ENCODE measurements at regions not wholly inside any gene's neighbourhood (a gene's known extent, or its start where the extent isn't known, plus 50 kb on each side); places are given as distances from the start of the nearest gene placed in this dataset.

DNA sequence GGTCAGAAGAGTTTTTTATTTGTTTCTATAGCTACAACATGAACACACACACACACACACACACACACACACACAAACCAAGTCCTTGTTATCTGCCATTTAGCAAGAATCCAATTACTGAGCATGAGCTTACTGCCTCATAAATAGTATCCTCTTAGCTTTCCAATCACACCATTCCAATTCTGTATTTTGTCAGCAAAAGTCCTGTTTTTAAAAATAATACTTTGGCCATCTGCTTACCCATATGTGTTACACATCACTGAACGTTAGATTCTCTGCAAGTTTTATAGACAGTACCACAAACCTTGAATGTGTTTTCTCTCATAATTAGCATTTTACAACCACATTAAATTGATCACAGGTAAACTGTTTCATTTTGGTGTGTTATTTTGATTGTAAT lies 1905.4 kb upstream of the FLRT2 start:
- TF ChIP-seq POLR2A (IDR thresholded peaks at IDR 0.05) (no peak), POLR2AphosphoS5 (IDR thresholded peaks at IDR 0.05) (no peak), EP300 (IDR thresholded peaks at IDR 0.05) (no peak)
- TF ChIP-seq, protein P1, sequence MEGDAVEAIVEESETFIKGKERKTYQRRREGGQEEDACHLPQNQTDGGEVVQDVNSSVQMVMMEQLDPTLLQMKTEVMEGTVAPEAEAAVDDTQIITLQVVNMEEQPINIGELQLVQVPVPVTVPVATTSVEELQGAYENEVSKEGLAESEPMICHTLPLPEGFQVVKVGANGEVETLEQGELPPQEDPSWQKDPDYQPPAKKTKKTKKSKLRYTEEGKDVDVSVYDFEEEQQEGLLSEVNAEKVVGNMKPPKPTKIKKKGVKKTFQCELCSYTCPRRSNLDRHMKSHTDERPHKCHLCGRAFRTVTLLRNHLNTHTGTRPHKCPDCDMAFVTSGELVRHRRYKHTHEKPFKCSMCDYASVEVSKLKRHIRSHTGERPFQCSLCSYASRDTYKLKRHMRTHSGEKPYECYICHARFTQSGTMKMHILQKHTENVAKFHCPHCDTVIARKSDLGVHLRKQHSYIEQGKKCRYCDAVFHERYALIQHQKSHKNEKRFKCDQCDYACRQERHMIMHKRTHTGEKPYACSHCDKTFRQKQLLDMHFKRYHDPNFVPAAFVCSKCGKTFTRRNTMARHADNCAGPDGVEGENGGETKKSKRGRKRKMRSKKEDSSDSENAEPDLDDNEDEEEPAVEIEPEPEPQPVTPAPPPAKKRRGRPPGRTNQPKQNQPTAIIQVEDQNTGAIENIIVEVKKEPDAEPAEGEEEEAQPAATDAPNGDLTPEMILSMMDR (IDR thresholded peaks at IDR 0.05) = no peak
